ENCODE measurements at regions not wholly inside any gene's neighbourhood (a gene's known extent, or its start where the extent isn't known, plus 50 kb on each side); places are given as distances from the start of the nearest gene placed in this dataset.

GRCh38 chr10:4384245-4384644, 441.8 kb upstream of the AKR1E2 start:
- H3K27ac ChIP-seq, result no peak overlapping the region
- ChIA-PET POLR2A (ENCODE audit: low non-redundant PET) (no interaction called here), CTCF (no interaction called here)
- no peak for TF ChIP-seq CTCF (conservative IDR thresholded peaks at IDR 0.05; ENCODE audit: low read depth)
- no peak for DNase-seq (ENCODE audit: low spot score)

- no peak for TF ChIP-seq CTCF (conservative IDR thresholded peaks at IDR 0.05; ENCODE audit: low read depth)
- DNase-seq (ENCODE audit: low spot score), result no peak
- CTCF ChIA-PET, result no interaction called here
- no peak overlapping the region for H3K27ac ChIP-seq
- POLR2A ChIA-PET (ENCODE audit: low non-redundant PET), result no interaction called here
Observed at GRCh38 chr10:4383651-4384098, 442.3 kb upstream of the AKR1E2 start.

GRCh38 chr10:4382811-4383210, 443.2 kb upstream of the AKR1E2 start:
- ChIA-PET CTCF (no interaction called here), POLR2A (ENCODE audit: low non-redundant PET) (no interaction called here)
- H3K27ac ChIP-seq, result no peak overlapping the region
- DNase-seq (ENCODE audit: low spot score), result no peak
- no peak for TF ChIP-seq CTCF (conservative IDR thresholded peaks at IDR 0.05; ENCODE audit: low read depth)

- DNase-seq (ENCODE audit: low spot score), result no peak
- TF ChIP-seq CTCF (conservative IDR thresholded peaks at IDR 0.05; ENCODE audit: low read depth), result no peak
- H3K27ac ChIP-seq, result no peak overlapping the region
- CTCF ChIA-PET, result no interaction called here
- POLR2A ChIA-PET (ENCODE audit: low non-redundant PET), result no interaction called here
Observed at GRCh38 chr10:4373612-4374011, 452.4 kb upstream of the AKR1E2 start.

- TF ChIP-seq CTCF (conservative IDR thresholded peaks at IDR 0.05; ENCODE audit: low read depth), result no peak
- H3K27ac ChIP-seq, result no peak overlapping the region
- DNase-seq (ENCODE audit: low spot score), result no peak
- POLR2A ChIA-PET (ENCODE audit: low non-redundant PET), result no interaction called here
- CTCF ChIA-PET, result no interaction called here
Observed at GRCh38 chr10:4373098-4373497, 452.9 kb upstream of the AKR1E2 start.

GRCh38 chr10:4372601-4373000, 453.4 kb upstream of the AKR1E2 start:
- ChIA-PET POLR2A (ENCODE audit: low non-redundant PET) (no interaction called here), CTCF (no interaction called here)
- no peak for TF ChIP-seq CTCF (conservative IDR thresholded peaks at IDR 0.05; ENCODE audit: low read depth)
- no peak for DNase-seq (ENCODE audit: low spot score)
- no peak overlapping the region for H3K27ac ChIP-seq

GRCh38 chr10:4371691-4372295, 454.2 kb upstream of the AKR1E2 start:
- H3K27ac ChIP-seq, result no peak overlapping the region
- POLR2A ChIA-PET (ENCODE audit: low non-redundant PET), result no interaction called here
- no peak for TF ChIP-seq CTCF (conservative IDR thresholded peaks at IDR 0.05; ENCODE audit: low read depth)
- no peak for DNase-seq (ENCODE audit: low spot score)
- CTCF ChIA-PET, result no interaction called here

All from RWPE1 (cell line).